ENCODE measurements at regions not wholly inside any gene's neighbourhood (a gene's known extent, or its start where the extent isn't known, plus 50 kb on each side); places are given as distances from the start of the nearest gene placed in this dataset.
A peak's percentile ranks its signal among the peaks of the same experiment; 100 is the strongest.
"Not testable (repeated sequence)": the region's sequence is repeated elsewhere in the genome, so short reads cannot be mapped to it uniquely, and the experiment has no call there.

GRCh38 chr1:208977638-208978256 lies 605.8 kb upstream of the CAMK1G start:
- peak; percentile 42 for DNase-seq

DNA sequence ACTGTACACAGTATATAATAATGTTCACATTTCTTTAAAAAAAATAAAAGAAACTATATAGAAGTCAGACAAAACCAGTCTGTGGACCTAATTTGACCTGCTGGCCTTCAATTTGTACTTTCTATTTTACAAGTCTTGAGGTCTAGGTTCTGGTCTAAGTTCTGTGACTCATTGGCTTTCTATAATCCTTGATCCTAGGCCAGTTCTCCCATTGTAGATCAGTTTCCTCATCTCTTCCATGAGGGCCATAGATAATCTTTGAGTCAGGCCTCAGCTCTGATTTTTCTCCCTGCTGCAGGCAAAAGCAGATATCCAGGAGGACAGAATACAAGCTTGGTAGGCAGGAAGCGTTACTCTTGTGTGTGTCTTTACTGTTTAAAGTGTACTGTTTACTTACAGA lies 603.7 kb upstream of the CAMK1G start:
- peak; percentile 12 for DNase-seq

DNA sequence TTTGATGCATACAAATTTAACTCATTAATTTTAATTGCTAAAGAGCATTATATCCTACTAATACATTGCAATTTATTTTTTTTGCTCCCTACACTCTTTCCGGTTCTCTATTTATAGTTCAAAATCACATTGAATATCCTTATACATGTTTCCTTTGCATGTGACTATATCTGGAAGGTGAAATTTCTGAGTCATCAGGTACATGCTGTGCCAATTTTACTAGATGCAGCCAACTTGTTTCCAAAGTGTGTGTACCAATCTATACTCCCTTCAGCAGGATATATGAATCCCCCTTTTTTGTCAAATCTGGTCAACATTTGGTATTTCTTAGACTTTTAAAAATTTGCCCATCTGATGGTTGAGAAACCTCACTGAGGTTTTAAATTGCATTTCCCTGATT lies 602.9 kb upstream of the CAMK1G start:
- DNase-seq = peak; percentile 14

GRCh38 chr1:208985231-208985630 lies 598.3 kb upstream of the CAMK1G start:
- DNase-seq = peak; percentile 12

- DNase-seq = peak; percentile 64
Measured at GRCh38 chr1:208988811-208989222, 594.7 kb upstream of the CAMK1G start.

DNA sequence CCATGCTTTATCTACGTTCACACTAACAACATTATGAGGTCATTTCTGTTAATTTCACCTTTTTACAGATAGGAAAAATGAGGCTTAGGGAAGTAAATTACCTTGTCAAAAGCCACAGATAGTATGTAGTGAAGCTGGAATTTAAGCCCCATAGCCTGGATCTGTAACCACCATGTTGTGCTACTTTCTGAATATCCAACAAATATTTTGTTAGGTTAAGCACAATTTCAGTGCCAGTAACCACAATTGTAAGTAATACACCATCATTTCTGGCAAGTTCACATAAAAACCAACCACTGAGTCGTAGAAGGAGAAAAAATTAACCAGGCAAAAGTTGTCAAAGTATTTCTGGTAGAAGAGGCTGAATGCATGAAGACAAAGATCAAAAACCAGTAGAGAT lies 593.1 kb upstream of the CAMK1G start:
- no peak for DNase-seq

- DNase-seq = not testable (repeated sequence)
Measured at GRCh38 chr1:208997053-208997452, 586.5 kb upstream of the CAMK1G start.

DNA sequence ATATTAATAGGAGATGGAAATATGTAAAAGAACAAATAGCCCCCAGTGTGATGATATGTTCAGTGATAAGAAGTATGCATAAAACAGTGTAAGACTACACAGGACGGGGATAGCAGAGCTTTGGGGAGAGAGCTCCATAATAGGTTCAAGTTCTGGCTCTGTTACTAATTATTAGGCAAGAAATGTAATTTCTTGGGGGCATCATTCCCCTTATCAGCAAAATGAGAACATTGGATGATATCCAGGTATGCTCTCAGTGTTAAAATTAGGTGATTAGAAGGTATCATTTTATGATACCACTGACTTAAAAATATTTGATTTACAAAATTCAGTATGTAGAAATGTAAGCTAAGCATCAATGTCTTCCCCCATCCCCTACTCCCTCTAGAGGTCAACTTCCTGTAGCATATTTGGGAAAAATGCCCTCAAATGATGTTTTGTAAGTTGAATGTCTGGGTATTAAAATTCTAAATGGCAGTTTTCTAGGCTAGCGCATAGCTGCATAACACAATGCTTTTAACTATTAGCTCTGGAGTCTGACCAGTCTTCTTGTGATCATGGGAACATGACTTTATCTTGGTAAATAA lies 585.7 kb upstream of the CAMK1G start:
- DNase-seq = peak; percentile 31

DNA sequence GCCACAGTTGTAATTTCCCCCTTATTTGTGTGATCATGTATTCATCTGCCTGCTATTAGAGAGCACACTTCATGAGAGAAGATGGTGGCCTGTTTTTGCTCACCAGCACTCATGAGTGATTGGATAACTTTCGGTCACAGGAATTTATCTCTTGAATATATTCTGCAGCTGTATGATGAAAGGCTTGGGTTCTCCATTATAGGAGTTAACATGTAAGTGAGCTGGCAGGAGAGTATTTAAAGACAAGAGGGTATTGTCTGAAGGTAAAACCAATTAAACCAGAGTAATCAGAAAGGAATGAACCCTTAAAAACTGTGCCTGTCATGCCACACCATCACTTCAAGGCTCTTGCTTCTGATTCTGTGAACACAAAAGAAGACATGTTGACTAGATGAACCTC lies 574.9 kb upstream of the CAMK1G start:
- DNase-seq = no peak

GRCh38 chr1:209010475-209011230 lies 572.9 kb upstream of the CAMK1G start:
- no peak for DNase-seq

- DNase-seq = no peak
Measured at GRCh38 chr1:209012443-209013196, 570.9 kb upstream of the CAMK1G start.

DNA sequence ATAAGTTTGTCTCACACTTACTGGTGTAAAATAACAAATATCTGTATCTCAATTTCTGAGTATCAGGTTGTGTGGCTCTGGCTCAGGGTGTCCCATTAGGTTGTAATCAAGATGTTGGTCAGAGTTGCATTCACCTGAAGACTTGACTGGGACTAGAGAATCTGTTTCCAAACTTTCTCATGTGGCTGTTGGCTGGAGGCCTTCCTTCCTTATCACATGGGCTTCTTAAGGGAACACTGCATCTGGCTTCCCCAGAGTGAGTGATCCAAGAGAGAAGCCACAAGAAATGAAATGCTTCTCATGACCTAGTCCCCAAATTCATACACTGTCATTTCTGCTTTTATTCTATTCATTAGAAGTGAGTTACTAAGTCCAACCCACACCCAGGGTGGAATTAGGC lies 568.4 kb upstream of the CAMK1G start:
- no peak for DNase-seq

- no peak for DNase-seq
Measured at GRCh38 chr1:209021622-209022021, 561.9 kb upstream of the CAMK1G start.

- DNase-seq = no peak
Measured at GRCh38 chr1:209023790-209024189, 559.7 kb upstream of the CAMK1G start.

GRCh38 chr1:209029737-209030136 lies 553.8 kb upstream of the CAMK1G start:
- no peak for DNase-seq

DNA sequence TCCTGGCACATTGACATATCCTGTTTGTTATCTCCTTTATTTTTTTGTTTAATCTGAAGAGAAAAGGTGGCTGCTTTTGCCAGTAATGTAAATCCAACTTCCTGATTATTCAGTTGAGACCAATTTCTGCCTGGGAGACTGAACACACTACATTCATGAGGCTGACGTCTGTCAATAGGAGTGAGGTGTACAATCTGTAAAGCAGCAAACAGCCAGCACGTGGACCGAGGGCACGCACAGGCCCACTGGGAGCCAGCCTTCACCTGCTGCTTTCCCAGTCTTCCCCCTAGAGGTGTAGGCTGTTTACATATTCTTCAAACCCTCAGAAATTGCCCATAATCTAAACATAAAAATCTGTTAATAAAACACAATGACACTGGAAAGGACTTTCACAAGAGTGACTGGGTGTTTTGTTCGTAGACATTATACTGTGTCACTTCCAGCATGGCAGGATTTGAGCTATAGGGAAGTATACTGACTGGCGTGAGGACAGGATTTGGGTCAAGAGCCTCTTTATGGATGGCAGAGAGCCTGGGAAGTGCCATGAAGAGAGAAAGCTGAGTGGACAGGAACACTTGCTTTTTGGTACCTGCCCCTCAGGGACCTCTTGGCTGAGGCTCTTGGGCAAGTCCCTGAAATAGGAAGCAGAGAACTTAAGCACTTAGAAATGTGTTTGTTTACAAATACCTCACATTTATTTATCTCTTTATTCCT lies 552.9 kb upstream of the CAMK1G start:
- DNase-seq = no peak

DNA sequence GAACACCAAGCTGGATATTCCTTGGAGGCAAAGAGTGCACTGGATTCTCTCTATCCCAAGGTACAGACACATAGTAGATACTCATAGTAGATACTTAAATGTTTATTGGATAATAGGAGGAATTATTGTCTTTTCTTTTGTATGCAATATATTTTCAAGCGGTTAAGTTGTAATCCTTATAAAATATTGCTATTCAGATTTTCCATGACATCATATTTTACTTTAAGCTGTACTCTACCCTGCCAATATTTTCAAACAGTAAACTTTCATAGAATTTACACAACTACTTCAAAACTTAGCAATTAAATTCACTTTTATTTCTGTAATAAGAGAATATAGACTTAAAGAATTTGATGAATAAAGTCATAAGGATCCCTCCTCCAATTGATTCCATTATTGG lies 546.5 kb upstream of the CAMK1G start:
- no peak for DNase-seq

DNA sequence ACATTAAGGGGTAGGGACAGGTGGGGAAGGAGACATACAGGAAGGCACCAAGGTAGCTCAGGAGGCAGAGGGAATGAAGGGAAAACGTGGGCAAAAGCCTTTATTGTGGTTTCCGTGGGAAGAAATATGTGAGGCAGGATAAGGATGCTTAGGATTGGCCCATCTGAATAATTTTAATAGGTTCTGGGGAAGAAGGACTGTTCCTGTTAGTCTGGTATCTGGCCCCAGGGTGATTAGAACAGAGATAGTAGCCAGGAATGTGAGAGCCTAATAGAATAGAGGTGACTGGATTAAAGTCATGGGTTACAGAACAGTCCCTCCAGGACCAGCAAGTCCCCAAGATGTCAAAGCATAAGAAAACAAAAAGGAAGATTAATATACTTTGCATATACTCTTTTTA lies 545.2 kb upstream of the CAMK1G start:
- no peak for DNase-seq

- DNase-seq = peak; percentile 9
Measured at GRCh38 chr1:209038735-209039134, 544.8 kb upstream of the CAMK1G start.

DNA sequence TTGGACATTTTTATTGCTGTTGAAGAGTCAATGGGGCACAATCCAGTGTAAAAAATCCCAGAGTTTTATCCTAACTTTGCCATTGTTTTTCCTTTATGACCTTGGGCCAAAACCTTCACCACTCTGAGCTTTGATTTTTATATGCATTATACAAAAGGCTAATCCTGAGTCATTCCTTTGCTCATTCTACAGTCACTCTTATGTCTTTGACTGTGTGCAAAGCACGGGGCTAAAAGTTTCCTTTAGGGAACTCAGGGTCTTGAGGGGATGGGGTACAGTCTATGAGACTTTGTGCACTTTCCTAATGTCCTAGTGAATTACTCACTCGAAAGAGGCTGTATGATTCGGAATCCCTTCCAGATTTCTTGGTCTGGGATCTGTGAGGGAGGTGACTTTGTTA lies 543.2 kb upstream of the CAMK1G start:
- DNase-seq = peak; percentile 18

GRCh38 chr1:209041927-209042326 lies 541.6 kb upstream of the CAMK1G start:
- peak; percentile 18 for DNase-seq

DNA sequence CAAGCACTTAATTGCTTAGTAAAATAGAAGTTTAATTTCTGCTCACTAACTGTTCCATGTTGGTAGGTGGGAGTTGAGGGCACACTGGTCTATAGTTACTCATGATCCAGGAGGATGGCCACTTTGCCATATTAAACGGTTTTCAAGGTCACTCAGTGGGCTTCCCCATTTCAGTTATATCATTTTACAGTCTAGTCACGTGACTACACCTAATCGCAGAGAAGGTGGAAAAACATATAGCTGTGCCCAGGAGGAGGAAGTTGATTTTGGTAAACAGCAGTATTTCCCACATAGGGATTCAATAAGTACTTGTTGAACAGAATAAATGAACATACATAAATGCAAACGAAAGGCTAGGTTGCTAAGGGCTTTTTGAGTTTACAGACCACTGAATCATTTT lies 541.1 kb upstream of the CAMK1G start:
- no peak for DNase-seq
